Renal pelvis (tissue), 1 donor: ENCODE measurements at regions not wholly inside any gene's neighbourhood (a gene's known extent, or its start where the extent isn't known, plus 50 kb on each side); places are given as distances from the start of the nearest gene placed in this dataset.

Experiments used
- DNase-seq: peaks from one replicate; pipeline ENCODE4 v3.0.0-alpha.2; 2013

DNA sequence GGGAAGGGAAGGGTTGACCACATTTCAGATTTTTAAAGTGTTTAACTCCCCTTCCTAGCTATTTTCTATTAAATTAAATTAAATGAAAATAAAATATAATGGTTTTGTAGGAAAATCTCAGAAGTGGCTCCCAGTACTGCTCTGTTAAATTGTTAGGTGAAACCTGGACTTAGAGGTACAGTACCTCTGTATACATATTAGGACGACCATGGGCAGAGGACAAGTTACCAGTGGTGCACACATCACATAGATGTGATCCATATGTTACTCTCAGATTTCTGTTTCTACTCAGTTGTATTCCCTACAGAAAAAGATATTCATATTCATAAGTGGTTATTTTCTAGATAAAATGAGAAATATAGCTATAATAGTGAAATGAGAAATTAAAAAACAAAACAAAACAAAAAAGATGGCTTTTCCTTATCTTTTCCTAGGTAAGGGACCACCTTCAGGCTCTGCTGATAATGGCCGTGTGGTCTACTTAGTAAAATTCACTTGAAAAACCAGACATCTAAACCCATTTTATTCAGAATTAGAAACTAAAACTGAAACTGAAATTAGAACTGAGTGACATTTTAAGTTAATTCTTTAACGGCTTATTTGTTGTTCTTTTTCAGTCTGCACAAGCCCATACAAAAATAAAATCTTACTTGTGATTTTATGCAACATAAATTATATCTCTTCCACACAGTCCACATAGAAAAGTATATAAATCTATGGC, 832.5 kb upstream of the CHAC2 start:
- DNase-seq, result no peak

DNA sequence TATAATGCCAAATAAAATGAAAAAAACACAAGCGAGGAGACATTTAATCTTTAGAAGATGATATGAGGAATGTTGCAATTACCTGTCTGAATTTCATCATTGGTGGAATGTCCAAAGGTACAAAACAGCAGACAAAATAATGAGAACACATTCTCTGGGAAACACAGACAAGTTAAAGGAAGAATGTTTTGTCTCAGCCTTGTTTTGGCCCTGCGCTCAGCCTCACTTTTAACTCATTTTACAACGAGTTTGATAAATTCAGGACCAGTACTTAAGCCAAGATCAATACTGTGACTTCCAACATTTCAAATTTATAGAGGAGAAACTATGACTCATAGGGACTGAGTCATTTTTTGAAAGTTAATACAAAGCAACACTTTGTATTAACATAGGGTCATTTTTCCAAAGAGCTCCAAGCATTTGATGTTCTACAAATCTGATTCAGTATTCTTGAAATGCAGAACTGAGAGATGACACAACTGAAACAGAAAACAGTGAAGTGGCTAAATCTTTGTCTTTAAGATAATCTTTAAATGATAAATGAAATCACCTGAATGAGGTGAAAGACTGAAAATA, 833.2 kb upstream of the CHAC2 start:
- DNase-seq, result no peak

DNA sequence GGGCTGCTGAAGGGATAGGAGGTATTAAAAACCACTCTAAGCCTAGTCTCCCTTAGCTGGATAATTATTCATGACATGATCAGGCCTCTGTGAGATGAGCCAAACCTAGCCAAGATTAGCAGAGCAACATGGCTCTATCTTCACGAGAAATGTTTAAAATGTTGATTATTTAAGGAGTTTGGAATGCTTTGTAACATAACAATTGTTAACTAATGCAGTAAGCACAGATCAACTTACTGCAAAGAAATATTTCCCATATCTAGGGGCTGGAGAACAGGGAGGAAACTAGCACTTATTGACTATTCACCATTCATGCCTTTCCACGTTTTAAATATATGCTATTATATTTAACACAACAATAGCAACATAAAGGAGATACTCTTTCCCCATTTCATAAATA, 833.7 kb upstream of the CHAC2 start:
- no peak for DNase-seq

DNA sequence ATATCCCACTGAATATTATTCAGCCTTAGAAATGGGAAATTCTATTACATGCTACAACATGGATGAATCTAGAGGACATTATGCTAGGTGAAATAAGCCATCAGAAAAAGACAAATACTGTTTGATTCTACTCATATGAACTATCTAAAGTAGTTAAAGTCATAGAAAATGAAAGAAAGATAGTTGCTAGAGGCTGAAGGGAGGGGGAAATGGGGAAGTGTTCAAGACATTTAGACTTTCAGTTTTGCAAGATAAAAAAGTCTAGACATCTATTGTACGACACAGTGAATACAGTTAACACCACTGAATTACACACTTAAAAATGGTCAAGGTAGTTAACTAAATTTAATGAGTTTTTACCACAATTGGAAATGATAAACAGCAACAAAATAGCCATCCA, 835.9 kb upstream of the CHAC2 start:
- no peak for DNase-seq

DNA sequence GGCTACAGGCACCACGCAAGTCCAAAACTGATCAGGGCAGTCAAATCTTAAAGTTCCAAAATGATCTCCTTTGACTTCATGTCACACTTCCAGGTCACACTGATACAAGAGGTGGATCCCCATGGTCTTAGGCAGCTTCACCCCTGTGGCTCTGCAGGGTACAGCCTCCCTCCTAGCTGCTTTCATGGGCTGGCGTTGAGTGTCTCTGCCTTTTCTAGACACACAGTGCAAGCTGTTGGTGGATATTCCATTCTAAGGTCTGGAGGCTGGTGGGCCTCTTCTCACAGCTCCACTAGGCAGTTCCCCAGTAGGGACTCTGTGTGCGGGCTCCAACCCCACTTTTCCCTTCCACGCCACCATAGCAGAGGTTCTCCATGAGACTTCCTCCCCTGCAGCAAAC, 838.2 kb upstream of the CHAC2 start:
- no peak for DNase-seq

DNA sequence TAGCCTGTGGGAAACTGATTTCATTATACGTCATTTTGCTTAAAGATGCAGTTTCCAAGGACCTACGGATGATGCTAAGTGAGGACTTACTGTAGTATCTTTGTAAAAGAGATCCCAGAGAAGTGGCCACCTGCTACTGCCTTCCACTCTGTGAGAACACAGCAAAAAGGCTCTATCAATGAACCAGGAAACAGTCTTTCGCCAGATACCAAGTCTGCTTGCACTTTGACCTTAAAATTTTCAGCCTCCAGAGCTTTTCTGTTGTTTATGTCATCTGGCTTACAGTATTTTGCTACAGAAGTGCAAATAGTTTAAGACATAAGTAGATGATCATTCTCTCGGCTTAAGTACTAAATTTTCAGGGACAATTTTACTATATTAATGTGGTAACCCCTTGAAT, 847.9 kb upstream of the CHAC2 start:
- no peak for DNase-seq

DNA sequence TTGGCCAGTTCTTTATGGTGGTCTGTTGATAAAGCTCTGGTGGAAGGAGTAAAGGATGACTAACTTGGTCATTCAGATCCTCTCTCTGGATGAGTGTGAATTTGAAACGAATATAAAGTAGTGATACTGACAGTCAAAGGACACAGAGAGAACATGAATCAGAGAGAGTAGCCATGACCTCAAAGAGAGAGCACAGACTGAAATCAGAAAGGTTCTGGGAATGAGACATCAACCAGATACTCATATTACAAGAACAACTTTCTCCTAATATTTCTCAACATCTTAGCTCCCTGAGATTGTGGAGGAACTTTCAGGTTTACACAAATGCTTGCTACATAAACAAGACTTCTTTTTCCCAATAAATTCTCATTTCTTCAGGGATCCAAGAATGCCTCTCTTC, 849.1 kb upstream of the CHAC2 start:
- DNase-seq, result no peak

DNA sequence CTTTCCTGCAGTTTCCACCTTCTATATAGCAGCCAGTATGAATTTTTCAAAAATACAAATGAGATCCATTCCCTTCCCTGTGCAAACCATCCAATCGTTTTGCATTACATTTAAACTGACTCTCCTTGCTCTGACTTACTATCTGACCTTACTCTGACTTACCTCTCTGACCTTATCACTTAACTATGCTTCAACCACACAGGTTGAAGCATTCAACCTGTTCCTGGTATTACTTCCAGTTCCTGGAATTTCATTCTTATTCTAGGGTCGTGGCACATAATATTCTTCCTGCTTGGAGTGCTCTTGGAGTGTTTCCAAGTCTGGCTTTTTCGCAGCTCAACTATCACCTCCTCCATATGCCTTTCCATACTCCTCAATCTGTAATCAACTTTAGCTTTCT, 850.6 kb upstream of the CHAC2 start:
- DNase-seq, result no peak

DNA sequence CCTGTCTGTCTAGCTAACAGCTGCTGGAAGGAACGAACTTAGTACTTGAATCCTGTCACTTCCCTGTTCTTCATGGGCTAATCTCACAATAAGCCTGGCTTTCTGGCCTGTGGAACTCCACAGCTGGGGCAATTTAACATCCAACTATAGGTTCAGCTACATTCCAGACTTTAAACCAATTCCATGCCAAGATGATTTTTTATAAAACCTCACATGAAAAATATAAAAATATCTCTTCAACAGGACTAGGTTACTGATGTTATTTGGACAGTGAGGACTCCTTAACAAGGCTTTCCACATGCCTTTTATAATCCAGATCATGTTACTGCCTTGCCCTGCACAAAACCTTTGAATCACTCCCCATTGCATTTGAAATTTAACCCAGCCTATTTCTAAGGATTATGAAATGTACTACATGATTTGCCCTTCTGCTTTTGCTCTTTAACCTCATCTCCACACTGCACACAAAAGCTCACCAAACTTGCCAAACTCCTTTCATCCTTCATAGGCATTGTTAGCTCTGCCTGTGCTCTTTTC, 863.2 kb upstream of the CHAC2 start:
- DNase-seq, result no peak

DNA sequence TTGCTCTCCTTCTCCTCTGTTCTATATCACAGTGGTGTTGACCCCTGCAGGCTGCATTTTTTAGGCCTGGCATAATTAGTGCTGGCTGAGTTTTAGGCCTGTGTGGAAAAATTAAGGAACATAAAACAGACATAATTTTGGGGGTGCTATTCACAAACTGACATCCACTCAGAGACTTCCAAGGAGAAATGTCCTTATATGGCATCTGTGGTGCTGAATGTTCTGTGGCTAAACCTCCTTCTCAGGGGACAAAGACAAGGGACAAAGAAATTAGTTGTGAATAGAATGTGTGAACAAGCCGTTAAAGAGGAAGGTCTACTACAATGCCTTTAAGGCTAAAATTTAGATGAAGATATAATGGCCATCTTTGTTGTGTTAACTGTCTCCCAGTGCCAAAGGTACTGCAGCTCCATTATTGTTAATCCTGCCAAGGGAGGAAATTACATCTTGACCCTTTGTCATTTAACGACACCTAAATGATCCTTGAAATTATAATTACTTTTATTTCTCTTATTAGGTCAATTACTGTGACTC, 870.0 kb upstream of the CHAC2 start:
- no peak for DNase-seq

DNA sequence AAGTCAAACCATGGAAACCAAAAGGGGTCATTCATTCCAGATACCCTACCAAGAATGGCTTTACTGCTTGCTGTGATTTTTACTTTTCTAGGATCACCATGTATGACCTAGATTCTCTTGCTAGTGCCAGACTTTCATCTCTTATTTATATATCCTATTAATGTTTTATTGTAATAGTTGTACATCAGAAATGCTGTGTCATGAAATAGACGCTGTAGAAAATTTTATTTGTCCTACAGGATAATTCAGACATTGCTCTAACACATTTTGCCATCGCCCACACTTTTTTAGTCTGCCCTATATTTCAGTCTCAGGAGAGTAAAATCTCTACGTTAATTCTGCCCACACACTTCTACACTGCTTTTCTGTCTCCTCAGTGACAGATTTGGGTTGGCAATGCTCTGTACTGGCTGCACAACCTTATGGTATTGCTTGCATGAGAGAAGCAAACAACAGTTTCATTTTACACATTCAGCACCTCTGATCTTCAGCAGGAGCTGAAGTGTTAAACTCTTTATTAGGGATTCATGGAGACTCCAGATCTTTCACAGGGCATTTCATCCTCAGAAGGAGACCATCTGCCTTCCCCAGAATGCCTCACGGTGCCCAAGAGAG, 871.8 kb upstream of the CHAC2 start:
- DNase-seq, result no peak

DNA sequence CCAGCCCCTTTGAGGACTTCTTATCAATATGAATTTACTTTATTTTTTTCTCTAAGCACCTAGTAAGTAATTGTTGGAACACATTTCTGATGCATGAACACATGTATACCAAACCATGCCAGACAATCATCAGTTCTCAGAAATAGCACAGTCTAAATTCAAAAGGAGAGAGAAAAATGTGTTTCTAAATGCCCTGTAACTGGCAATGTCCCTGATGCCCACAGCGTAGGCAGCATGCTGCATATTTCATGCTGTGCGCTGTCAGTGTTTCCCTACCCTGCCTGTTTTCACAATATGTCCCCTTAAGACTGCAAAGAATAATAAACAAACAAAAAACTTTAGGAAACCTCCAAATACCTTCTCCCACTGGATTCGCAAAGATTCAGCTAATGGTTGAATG, 881.0 kb upstream of the CHAC2 start:
- no peak for DNase-seq

DNA sequence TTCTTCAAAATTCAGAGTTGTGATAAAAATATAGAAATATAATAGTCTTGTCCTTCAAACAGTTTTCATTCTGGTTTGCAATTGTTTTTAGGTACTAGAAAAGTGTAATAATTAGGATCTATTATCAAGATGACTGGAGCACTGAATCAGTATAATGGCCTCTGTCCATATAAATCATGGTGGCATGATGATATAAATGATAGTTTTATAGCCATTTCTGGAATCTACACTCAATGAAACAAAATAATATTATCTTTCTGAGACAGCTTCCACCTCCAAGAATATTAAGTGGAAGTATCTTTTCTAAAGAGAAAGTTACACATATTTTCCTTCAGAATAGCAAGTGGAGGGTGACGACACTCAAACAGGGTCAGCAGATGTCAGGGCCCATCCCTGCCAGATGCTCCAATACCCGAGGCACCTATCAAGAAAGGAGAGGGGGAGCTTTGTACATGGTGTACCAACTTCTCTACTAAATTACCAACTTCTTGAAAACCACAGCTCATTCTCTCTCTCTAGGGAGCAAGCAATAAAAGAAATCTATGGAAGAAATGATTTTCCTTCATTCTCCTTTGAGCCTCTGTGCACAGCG, 882.7 kb upstream of the CHAC2 start:
- no peak for DNase-seq

DNA sequence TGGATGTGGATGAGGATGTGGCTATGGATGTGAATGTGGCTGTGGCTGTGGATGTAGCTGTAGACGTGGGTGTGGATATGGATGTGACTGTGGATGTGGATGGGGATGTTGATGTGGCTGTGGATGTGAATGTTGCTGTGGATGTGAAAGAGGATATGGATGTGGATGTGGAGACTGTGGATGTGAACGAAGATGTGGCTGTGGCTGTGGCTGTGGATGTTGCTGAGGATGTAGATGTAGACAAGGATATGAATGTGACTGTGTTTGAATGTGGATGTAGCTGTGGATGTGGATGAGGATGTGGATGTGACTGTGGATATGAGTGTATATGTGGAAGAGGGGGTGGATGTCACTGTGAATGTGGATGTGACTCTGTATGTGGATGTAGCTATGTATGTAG, 884.6 kb upstream of the CHAC2 start:
- no peak for DNase-seq

DNA sequence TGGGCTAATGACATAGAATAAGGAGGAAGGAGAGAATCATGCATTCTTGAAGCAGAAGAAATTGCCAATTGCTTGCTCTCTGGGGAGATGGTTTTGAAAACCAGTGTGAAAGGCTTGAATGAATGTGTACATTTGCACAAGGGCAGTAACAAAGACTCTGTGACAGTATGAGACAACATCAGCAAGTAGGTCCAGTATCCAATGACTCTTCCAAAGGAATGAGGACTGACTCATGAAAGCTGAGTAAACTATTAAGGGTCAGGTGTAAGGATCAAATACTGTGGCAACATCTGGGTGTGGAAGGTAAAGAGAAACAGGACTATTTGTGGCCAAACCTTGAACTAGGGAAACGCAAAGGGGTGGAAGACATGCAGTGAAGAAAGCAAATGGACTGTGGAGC, 886.0 kb upstream of the CHAC2 start:
- DNase-seq, result no peak

DNA sequence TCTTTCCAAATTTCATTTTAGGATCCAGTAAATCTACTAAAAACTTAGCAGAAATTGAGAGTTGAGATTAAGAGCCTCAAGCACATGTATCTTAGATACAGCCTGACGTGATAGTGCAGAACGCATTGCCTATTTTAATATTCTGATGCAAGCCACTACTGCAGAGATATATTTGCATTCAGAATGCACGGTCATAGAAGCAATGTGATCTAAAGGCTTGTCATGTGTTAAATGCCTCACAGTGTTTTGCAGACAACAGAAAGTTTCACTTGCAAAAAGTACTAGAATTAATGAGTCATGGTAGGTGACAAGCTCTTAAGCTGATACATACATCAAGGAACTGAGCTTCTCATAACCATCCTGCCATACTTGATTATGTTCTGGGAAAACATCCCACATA, 886.7 kb upstream of the CHAC2 start:
- no peak for DNase-seq

DNA sequence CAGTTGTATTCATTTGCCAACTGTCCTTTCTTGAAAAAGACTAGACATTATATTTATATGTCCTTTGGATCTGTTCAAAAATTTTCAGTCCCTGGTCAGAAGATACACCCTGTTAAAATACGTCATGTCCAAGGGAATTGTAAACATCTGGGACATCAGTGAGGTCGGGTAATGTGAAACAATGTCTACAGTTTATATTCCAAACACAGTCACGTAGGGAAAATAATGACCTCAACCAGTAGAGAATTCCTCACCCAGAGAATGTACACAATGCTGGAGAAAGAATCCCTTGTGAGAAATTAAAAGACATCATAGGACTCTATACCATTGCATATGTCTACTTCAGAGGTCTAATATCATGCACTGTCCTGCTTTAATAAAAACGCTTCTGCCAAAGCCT, 888.0 kb upstream of the CHAC2 start:
- no peak for DNase-seq

DNA sequence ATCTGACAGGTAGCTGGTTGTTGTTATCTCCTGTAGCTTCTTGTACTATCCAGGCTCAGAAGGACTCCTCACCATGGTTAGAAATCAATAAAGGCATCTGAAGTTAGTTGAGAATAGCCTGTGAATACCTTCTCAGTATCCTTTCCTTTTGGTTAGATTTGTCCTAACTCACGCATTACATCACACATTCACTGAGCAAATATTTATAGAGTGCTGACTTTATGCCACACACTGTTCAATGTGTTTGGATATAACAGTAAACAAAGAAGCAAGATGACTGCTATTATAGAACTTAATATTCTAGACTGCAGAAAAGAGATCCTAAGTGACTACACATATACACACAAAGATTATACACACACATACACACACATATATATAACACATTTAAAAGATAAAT, 889.9 kb upstream of the CHAC2 start:
- no peak for DNase-seq

DNA sequence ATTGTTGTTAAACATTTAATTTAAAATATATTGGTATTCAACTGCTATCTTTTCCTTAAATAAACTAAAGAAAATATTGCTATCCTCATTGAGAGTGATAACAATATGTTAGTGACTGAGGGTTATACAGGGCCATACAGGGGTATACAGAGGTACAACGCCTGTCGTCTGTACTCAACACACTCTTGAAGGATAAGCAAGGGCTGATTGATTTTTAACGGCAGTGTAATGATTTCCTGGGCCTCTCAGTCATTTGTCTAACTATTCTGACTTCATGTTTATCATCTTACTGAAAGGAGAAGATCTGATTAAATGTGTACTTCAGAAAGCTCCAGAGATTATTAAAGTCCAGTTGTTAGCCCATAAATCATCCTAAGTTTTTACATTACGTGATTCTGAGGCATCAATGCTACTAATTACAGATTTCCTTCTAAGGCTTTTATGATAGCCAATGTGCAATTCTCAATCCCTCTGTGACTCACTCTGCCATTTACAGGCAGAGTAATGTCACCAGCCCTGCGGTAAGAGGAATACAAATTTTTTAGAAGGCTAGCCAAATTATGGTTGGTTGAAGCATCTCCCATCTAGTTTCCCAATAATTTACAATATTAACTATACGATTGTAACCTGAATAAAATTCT, 893.0 kb upstream of the CHAC2 start:
- no peak for DNase-seq

DNA sequence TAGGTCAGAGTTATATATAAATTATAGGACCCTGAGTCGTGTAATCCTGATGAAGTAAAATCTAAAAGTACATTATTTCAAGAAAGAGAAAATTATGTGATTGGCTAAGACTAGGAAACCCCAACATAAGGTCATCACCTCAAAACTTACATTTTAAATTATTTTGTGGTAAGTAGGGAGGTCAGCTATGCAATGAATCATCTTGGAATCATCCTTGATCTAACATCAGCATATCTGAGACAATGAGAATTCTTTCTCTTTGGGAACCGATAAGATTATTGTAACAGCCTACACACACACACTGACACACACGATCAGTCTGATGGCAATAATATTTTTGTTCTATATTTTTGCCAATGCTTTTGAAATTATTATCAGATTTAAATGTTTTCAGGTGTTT, 904.8 kb upstream of the CHAC2 start:
- DNase-seq, result no peak

DNA sequence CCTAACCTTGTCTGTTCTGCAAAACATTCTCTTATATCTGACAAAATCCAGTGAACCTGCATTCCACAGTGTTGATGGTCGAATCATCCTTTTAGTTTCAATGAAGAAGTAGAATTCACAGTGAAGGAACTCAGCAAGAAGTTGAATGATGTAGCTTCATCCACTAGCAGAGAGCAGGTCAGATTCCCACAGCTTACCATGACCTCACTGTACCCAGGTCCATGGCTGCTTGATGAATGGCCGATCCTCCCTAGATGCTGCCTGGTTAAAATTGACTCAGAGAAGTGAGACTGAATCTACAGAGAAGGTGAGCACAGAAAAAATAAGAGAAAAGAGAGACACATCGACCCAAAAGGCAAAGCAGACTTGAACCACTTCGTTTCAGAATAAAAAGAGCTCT, 906.0 kb upstream of the CHAC2 start:
- DNase-seq, result peak; percentile 20

DNA sequence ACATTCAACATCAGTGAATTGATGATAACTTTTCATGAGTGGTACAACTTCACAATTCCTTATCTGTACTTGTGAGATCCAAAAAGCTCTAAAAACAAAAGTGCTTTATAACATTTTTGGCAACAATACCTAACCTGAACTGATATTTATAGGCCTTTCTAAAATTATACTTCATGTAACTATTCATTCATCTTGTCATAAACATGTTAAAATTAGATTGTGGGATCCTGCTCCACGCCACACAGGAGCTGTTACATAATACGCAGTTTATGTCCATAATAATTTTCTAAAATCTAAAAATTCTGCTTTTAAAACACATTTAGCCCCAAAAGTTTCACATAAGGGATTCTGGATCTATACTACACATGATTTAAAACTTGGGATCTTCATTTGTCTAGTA, 908.5 kb upstream of the CHAC2 start:
- no peak for DNase-seq
